ENCODE measurements at regions not wholly inside any gene's neighbourhood (a gene's known extent, or its start where the extent isn't known, plus 50 kb on each side); places are given as distances from the start of the nearest gene placed in this dataset.

GRCh38 chr18:55731594-55732042 lies 143.6 kb upstream of the TCF4 start:
- Histone ChIP-seq H3K36me3 (ENCODE audit: control insufficient read depth, insufficient read depth, low read length) (no peaks in the 10 kb centered on the region), H2AK9ac (replicated peaks; ENCODE audit: low read depth, low read length, poor library complexity) (no peak overlapping the region), H2AFZ (replicated peaks; ENCODE audit: low read length, poor library complexity) (no peak overlapping the region), H3K4me3 (ENCODE audit: insufficient read depth, low read depth, low read length) (no peak overlapping the region), H2BK20ac (ENCODE audit: low read depth, low read length) (no peak overlapping the region), H2BK120ac (ENCODE audit: low read depth, low read length) (no peak overlapping the region), H3K79me1 (ENCODE audit: low read depth in 1 of 2, low read length in 2 of 2) (no peaks in the 10 kb centered on the region), H4K91ac (ENCODE audit: insufficient read depth, low read depth, low read length) (no peak overlapping the region), H2BK15ac (ENCODE audit: low read depth, low read length) (no peak overlapping the region), H3K56ac (ENCODE audit: extremely low read depth, insufficient read depth, low read length) (no peak overlapping the region), H3K4me2 (ENCODE audit: low read depth, low read length) (no peak overlapping the region), H3K27me3 (ENCODE audit: control insufficient read depth, insufficient read depth, low read length) (no peaks in the 10 kb centered on the region), H2BK5ac (ENCODE audit: low read depth, low read length, poor library complexity, severe bottlenecking) (no peak overlapping the region), H3K18ac (ENCODE audit: low read depth, low read length) (peak overlapping the region; percentile 60; the same call in 1 of the 2 replicates), H4K20me1 (ENCODE audit: insufficient read depth, low read length) (no peaks in the 10 kb centered on the region), H4K8ac (ENCODE audit: low read depth in 2 of 2, low read length in 2 of 2) (no peak overlapping the region), H3K4ac (ENCODE audit: low read depth, low read length) (no peak overlapping the region), H3K9me1 (ENCODE audit: insufficient read depth, low read length) (no peaks in the 10 kb centered on the region), H3K27ac (ENCODE audit: insufficient read depth, low read length) (no peak overlapping the region), H3K9me3 (ENCODE audit: control insufficient read depth, insufficient read depth, low read length) (no peaks in the 10 kb centered on the region), H3K23ac (ENCODE audit: low read depth, low read length) (no peak overlapping the region), H3K14ac (replicated peaks; ENCODE audit: low read depth, low read length) (peak overlapping the region; percentile 20), H4K5ac (ENCODE audit: low read depth, low read length) (0 out of 2 replicates have a peak overlapping the region, but pooled peaks have one; percentile 37), H3K9ac (ENCODE audit: low read depth, low read length) (no peak overlapping the region), H2AK5ac (ENCODE audit: low read depth, low read length) (no peak overlapping the region), H3K4me1 (ENCODE audit: control insufficient read depth, insufficient read depth, low read length) (peaks cover 3% of the 10 kb centered on the region; the same call in 1 of the 2 replicates)
- POLR2A ChIA-PET (ENCODE audit: unreplicated experiment), result no interaction called here
- intact Hi-C loops (cut with micrococcal nuclease), result no loop called here
- no peak for ATAC-seq (ENCODE audit: low read depth)
- dilution Hi-C loops (cut with HindIII; ENCODE audit: low sequenced_read_pairs, unreplicated experiment), result no loop called here
- in situ Hi-C loops (cut with MboI; ENCODE audit: low sequenced_read_pairs), result no loop called here
- no CpG with 5 or more reads among the region's 4 CpGs for WGBS, 2 experiments (ENCODE audit: extremely low coverage in 2 of 2, insufficient read length in 1 of 2)
- CTCF ChIA-PET, result no interaction called here
- BruUV-seq (replicated peaks), result no TSS peak
- TF ChIP-seq POLR2A (IDR thresholded peaks at IDR 0.05; ENCODE audit: low read depth, low read length), result no peak
- TF ChIP-seq RCOR1 (IDR thresholded peaks at IDR 0.05; ENCODE audit: insufficient replicate concordance, low read length), result no peak
- TF ChIP-seq BHLHE40 (IDR thresholded peaks at IDR 0.05; ENCODE audit: low read depth, low read length), result no peak
- no peak for TF ChIP-seq MAZ (IDR thresholded peaks at IDR 0.05; ENCODE audit: borderline replicate concordance, low read depth, low read length)
- no peak for TF ChIP-seq ELK1 (IDR thresholded peaks at IDR 0.05; ENCODE audit: borderline replicate concordance, low read depth, low read length)
- no peak for TF ChIP-seq SMC3 (IDR thresholded peaks at IDR 0.05; ENCODE audit: low read depth, low read length)
- TF ChIP-seq CHD1 (IDR thresholded peaks at IDR 0.05; ENCODE audit: low read depth, low read length), result no peak
- TF ChIP-seq CTCF (conservative IDR thresholded peaks at IDR 0.05; ENCODE audit: low read depth, low read length), result no peak
- DNase-seq, result peak; percentile 22

Data from IMR-90 (cell line).